ENCODE measurements at regions not wholly inside any gene's neighbourhood (a gene's known extent, or its start where the extent isn't known, plus 50 kb on each side); places are given as distances from the start of the nearest gene placed in this dataset.

DNA sequence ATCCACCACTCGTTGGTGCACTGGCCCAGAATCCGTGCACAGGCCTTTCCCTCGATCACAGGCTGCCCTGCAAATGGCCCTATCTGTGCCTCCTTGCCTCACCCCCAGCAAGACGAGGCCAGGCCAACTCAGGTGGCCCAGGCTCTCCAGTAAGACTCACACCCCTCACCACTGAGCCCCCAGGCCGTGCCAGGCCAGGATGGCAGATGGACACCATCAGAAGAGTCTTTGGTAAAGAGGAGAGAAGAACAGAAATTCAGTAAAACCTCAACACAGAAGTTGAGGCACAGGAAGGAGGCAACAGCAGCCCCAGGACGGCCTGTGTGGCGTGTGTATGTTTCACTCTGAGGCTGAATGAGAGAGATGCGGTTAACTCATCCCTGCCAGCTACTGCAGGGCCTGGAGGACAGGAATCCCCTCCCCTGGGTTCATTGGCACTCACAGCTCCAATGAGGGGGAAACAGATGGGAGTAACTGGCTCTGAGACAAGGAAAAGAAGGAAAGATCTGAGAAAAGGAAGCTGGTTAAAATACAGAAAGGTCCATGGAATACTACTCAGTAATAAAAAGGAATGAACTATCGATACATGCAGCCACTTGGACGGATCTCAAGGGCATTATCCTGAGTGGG, 54.1 kb upstream of the WNT11 start:
- no peak overlapping the region for H3K4me3 ChIP-seq (ENCODE audit: low read depth, low read length)
- TF ChIP-seq, protein P1, sequence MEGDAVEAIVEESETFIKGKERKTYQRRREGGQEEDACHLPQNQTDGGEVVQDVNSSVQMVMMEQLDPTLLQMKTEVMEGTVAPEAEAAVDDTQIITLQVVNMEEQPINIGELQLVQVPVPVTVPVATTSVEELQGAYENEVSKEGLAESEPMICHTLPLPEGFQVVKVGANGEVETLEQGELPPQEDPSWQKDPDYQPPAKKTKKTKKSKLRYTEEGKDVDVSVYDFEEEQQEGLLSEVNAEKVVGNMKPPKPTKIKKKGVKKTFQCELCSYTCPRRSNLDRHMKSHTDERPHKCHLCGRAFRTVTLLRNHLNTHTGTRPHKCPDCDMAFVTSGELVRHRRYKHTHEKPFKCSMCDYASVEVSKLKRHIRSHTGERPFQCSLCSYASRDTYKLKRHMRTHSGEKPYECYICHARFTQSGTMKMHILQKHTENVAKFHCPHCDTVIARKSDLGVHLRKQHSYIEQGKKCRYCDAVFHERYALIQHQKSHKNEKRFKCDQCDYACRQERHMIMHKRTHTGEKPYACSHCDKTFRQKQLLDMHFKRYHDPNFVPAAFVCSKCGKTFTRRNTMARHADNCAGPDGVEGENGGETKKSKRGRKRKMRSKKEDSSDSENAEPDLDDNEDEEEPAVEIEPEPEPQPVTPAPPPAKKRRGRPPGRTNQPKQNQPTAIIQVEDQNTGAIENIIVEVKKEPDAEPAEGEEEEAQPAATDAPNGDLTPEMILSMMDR (IDR thresholded peaks at IDR 0.05; ENCODE audit: insufficient read depth, low read depth, low read length, missing control alignments), result no peak
- no peak for DNase-seq (ENCODE audit: low read depth)

DNA sequence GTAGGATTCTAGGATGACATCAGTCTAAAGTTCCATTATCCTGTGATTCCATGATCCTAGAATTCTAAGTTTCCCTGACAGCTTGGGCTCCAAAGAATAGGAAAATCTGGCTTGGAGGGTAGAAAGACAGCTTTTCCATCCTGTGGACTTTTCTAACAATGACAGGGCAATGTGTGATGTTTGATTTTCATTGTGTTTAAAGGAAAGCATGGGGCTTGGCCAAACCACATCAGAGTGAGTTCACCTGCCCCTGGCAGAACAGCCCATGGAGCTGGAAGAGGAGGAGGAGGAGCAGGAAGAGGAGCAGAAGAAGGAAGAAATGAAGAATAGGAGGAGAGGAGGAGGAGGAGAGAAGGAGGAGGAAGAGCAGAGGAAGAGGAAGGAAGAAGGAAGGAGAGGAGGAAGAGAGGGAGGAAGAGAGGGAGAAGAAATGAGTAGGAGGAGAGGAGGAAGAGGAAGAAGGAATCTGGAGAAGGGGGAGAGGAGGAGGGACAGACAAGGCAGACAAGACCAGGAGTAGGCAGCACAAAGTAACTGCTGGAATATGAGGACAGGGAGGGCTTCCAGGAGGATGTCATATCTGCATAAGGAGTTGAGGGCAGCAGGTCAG, 53.1 kb upstream of the WNT11 start:
- TF ChIP-seq, protein P1 (IDR thresholded peaks at IDR 0.05; ENCODE audit: insufficient read depth, low read depth, low read length, missing control alignments), result no peak
- H3K4me3 ChIP-seq (ENCODE audit: low read depth, low read length), result no peak overlapping the region
- no peak for DNase-seq (ENCODE audit: low read depth)

DNA sequence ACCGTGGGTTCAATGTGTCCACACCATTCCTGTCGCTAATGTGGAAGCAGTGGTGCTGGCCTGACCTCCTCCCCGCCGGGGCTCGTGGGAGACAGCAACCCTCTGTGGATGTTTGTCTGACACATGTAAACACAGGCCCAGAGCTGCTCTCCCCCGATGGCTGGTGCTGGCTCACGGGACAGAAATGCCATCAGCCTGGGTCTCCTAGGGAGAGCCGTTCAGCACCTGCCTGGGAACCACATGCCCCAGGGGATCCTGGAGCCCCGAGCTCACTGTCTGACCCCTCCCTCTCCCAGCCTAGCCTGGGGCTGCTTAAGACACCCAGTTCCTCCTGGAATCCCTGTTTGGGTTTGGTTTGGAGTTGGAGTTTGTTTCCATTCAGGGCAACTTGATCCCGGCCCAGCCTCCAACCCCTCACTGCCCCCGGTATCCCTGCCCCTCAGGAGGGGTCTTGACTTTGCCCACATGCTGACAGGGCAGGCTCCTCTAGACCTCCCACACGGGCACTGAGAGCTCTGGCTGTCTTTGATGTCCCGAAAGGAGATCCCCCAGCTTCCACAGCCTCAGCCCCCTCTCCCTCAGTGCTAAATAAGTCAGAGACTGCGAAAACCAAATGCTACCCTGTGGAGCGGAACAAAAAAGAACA, 50.9 kb upstream of the WNT11 start:
- DNase-seq (ENCODE audit: low read depth), result no peak
- H3K4me3 ChIP-seq (ENCODE audit: low read depth, low read length), result no peak overlapping the region
- TF ChIP-seq, protein P1 (IDR thresholded peaks at IDR 0.05; ENCODE audit: insufficient read depth, low read depth, low read length, missing control alignments), result no peak

GRCh38 chr11:76256448-76256847, 50.1 kb upstream of the WNT11 start:
- DNase-seq (ENCODE audit: low read depth), result no peak
- TF ChIP-seq, protein P1 (IDR thresholded peaks at IDR 0.05; ENCODE audit: insufficient read depth, low read depth, low read length, missing control alignments), result no peak
- H3K4me3 ChIP-seq (ENCODE audit: low read depth, low read length), result no peak overlapping the region

All from GM12865 (cell line).